Fibroblast of peridontal ligament (primary cell): ENCODE measurements at regions not wholly inside any gene's neighbourhood (a gene's known extent, or its start where the extent isn't known, plus 50 kb on each side); places are given as distances from the start of the nearest gene placed in this dataset.

Source experiments
- DNase-seq: peaks from one replicate; pipeline ENCODE4 v3.0.0-alpha.2; 2010; ENCODE audit errors: extremely low read depth

GRCh38 chr6:114558153-114558552 lies 215.3 kb upstream of the HS3ST5 start:
- DNase-seq, result no peak

DNA sequence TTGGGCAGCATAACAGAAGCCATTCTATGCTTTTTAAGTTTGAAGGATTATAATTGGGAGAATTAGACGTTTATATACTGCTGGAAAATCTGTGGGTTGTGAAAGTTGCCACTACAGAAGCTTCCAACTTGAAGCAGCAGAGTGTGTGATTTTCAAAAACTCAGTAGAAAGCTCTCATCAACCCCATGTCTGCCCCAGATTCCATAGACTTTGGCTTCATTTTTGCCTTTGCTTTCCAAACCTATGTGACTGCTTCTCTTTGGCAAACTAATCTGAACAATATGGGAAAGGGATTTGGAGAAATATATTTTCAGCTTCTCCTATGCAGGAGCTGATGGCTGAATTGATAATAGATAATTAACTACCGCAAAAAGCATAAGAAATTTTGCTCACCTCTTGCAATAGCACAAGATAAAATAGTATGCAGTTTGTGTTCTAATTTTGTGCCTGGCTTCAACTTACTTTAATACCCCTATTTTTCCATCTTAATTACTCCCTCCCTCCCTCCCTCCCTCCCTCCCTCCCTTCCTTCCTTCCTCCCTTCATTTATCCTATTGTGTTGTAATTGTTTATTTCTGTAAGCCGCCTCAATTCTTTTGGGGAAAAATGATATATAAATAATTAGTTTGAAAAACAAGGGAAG lies 214.1 kb upstream of the HS3ST5 start:
- no peak for DNase-seq

GRCh38 chr6:114550316-114550715 lies 207.5 kb upstream of the HS3ST5 start:
- no peak for DNase-seq

- DNase-seq, result no peak
These were observed 200.9 kb upstream of the HS3ST5 start for GRCh38 chr6:114543696-114544095.

- no peak for DNase-seq
These were observed 199.0 kb upstream of the HS3ST5 start for GRCh38 chr6:114541794-114542193.

- no peak for DNase-seq
These were observed 195.2 kb upstream of the HS3ST5 start for GRCh38 chr6:114537977-114538376.

DNA sequence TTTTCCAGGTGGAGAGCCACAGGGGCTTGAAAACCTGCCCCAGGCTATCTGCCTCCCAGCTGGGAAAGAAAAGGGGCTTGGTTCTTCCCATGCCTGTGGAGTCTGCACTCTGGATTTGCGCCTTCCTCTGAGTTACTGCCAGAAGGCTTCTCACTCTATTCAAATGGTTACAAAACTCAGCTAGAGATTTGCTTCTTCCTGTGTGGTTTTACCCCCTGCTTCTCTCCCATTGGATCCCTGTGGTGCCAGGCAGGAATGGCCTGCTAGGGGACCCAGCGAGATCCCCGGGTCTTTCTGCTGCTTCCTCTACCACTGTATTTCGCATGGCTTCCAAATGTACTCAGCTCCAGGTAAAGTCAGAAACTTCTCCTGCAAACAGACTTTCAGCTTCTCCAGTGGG lies 192.0 kb upstream of the HS3ST5 start:
- DNase-seq, result no peak

DNA sequence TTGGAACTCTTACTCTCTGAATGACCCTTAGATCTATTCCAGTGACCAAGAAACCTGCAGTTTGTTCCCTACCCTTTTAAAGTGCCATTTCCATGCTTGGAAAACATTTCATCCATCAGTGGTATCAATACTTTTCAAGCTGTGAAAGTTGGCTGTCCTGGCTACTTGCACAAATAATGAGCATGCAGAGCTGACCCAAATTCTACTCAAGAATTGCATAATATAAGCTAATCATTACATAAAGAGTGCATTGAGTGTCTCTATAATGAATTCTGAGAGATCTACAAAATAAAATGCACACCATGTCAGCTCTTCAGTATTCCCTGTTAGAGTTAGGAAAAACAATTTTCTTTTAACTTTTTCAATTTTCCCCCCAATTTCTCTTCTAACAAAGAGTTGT lies 181.3 kb upstream of the HS3ST5 start:
- no peak for DNase-seq

GRCh38 chr6:114523508-114523907 lies 180.7 kb upstream of the HS3ST5 start:
- no peak for DNase-seq

GRCh38 chr6:114521926-114522325 lies 179.1 kb upstream of the HS3ST5 start:
- DNase-seq, result no peak

DNA sequence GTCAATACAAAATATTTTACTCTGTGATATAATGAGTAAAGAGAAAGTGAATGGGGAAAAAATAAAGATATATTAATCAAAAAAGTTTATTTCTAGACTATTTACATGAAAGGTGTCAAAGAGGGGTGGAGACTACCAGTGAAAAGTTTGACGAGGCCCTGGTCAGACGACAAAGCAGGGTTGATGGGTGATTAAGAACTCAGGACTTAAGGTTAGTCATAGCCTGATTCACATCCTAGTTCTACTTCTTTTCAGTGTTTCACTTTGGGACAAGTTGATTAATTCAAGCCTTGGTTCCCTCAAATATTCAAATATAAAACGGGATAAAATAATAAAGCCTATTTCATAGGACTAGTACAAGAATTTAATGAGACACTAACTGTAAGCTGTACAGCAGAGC lies 178.2 kb upstream of the HS3ST5 start:
- no peak for DNase-seq

- DNase-seq, result no peak
These were observed 171.3 kb upstream of the HS3ST5 start for GRCh38 chr6:114514170-114514569.

DNA sequence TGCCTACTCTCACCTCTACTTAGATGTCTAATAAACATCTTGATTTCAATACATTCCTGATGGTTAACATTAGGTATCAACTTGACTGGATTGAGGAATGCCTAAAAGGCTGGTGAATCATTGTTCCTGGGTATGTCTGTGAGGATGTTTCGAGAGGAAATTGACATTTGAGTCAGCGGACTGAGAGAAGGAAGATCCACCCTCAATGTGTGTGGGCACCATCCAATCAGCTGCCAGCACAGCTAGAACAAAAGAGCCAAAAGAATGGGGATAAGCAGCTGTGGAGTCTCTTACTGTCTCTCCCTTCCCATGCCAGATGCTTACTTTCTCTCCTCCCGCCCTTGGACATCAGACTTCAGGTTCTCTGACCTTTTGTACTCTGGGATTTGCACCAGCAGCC lies 128.6 kb upstream of the HS3ST5 start:
- no peak for DNase-seq

GRCh38 chr6:114467931-114468330 lies 125.1 kb upstream of the HS3ST5 start:
- no peak for DNase-seq

- DNase-seq, result no peak
These were observed 122.7 kb upstream of the HS3ST5 start for GRCh38 chr6:114465511-114465910.

DNA sequence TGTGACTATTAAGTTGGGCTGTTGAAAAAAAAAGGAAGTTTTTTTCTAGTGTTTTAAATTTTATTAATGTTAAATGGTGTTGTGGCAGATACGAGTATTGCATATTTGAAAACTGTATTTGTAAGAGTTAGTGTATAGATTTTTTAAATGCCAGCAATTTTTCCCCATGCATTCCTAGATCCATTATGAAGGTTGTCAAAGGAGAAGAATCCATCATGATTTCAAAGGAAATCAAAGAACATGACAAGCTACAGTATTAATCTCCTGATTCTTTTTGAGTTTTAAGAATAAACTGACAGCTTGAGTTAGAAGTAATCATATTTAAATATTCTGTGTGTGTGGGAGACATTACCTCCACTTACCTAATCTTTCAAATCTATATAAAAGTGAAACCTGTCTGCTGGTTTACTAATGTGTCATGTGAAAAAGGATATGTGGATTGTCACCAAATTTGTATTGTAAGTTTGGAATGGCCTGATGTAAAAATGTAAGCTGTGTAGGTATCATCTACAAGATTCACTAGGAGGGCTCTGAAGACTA lies 111.0 kb upstream of the HS3ST5 start:
- no peak for DNase-seq

GRCh38 chr6:114452785-114453401 lies 110.1 kb upstream of the HS3ST5 start:
- DNase-seq, result no peak

- DNase-seq, result no peak
These were observed 107.8 kb upstream of the HS3ST5 start for GRCh38 chr6:114450631-114451030.

DNA sequence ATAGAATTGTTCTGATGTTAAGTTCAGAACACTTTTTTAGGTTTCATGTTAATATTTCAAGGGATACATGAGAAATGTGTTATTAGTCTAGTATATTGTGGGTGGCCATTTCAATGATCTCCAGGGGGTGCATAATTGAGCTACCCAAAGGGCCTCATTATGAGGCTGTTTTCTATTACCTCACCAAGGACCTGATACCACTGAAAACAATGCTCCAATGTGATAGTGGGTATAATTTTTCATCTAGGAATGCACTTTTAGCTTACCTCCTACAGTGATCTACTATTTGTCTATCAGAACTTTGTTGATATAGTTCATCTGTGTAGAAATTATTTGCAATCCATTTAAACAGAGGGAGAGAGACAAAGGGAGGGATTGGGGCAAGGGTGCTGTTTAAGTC lies 106.8 kb upstream of the HS3ST5 start:
- no peak for DNase-seq

DNA sequence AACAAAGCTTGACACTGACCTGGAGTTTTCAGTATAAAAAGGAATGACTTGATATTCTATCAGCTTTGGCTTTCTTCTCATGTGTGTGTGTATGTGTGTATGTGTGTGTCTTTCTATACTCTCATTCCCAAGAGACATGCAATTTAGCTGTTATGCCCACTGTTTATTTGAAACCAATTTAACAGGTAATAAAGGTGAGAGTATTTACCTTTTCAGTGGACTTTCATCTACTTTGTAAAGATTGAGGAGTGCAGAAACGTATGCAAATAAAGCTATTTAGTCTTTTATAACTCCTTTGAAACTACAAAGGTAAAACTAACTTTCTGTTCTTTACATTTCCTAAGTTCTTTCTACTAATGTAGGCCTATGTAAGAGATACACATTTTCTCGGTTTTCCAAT lies 103.5 kb upstream of the HS3ST5 start:
- no peak for DNase-seq

DNA sequence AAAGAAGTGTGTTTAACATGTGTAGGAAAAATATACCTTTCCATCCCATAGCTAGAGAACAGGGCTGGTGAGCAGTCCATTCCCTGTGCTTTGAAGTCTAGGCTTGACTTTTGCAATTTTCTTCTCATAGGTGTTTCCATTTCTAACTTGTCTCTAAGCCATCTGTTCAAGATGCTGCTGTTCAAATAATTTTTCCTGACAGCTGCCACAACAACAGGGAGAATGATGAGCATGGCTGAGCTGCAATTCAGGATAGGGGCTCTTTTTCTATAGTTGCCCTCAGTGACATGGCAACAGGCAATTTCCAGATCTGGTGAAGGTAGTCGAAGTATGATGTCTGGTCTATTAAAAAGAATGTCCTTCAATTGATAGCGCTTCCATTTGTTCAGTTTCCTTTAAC lies 103.0 kb upstream of the HS3ST5 start:
- DNase-seq, result no peak

DNA sequence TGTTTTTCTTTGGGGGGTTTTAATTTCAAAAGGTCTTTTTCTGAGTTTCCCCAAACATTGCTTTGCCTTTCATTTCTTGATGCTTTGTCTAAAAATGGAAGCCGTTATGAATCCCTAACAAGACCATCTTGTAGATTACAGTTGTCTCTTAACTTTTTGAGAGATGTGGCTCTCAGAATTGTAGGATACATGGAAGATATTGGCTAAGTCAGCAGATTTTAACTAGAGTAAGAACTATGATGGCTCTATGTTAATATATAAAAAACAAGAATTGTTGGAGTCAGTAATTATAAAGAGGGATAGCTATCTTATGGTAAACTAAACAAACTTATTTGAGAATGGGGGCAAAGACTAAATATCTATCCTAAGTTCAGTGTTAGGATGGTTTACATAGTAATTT lies 96.6 kb upstream of the HS3ST5 start:
- no peak for DNase-seq

GRCh38 chr6:114437235-114437634 lies 94.4 kb upstream of the HS3ST5 start:
- DNase-seq, result no peak

- DNase-seq, result no peak
These were observed 93.9 kb upstream of the HS3ST5 start for GRCh38 chr6:114436691-114437090.
